Gastroesophageal sphincter (tissue), 3 donors: ENCODE measurements at regions not wholly inside any gene's neighbourhood (a gene's known extent, or its start where the extent isn't known, plus 50 kb on each side); places are given as distances from the start of the nearest gene placed in this dataset.
"Not testable (repeated sequence)": the region's sequence is repeated elsewhere in the genome, so short reads cannot be mapped to it uniquely, and the experiment has no call there.

Experiments
- EP300 ChIP-seq: sonication (generic); formaldehyde crosslinking; IDR thresholded peaks from one replicate; pipeline ENCODE4 v1.6.1; 2017; ENCODE audit warnings: antibody characterized with exemption, mild to moderate bottlenecking
- POLR2A ChIP-seq, 2 donors: fragments of 450-650 bp; IDR thresholded peaks; one replicate each; pipeline ENCODE4 v1.6.1; 2017; ENCODE audit warnings: antibody characterized with exemption in 2 of 2, mild to moderate bottlenecking in 2 of 2, moderate library complexity in 1 of 2
- POLR2AphosphoS5 ChIP-seq: sonication (generic); formaldehyde crosslinking; IDR thresholded peaks from one replicate; pipeline ENCODE4 v1.6.1; 2017; ENCODE audit warnings: antibody characterized with exemption
- TF ChIP-seq, protein P1 (sequence below), 4 experiments: fragments of 200-600 bp in 2 of 4; fragments of 450-650 bp in 2 of 4; sonication (generic) in 1 of 4; IDR thresholded peaks; one replicate each; pipeline ENCODE4 v1.5.1; 2017 to 2019; ENCODE audit warnings: antibody characterized with exemption in 4 of 4, mild to moderate bottlenecking in 2 of 4, moderate library complexity in 2 of 4

- TF ChIP-seq, protein P1, sequence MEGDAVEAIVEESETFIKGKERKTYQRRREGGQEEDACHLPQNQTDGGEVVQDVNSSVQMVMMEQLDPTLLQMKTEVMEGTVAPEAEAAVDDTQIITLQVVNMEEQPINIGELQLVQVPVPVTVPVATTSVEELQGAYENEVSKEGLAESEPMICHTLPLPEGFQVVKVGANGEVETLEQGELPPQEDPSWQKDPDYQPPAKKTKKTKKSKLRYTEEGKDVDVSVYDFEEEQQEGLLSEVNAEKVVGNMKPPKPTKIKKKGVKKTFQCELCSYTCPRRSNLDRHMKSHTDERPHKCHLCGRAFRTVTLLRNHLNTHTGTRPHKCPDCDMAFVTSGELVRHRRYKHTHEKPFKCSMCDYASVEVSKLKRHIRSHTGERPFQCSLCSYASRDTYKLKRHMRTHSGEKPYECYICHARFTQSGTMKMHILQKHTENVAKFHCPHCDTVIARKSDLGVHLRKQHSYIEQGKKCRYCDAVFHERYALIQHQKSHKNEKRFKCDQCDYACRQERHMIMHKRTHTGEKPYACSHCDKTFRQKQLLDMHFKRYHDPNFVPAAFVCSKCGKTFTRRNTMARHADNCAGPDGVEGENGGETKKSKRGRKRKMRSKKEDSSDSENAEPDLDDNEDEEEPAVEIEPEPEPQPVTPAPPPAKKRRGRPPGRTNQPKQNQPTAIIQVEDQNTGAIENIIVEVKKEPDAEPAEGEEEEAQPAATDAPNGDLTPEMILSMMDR (IDR thresholded peaks at IDR 0.05) = not testable (repeated sequence)
- not testable (repeated sequence) for TF ChIP-seq POLR2AphosphoS5; POLR2A (IDR thresholded peaks at IDR 0.05); EP300
These were observed 2577.8 kb upstream of the TPTE start for GRCh38 chr21:7943534-7943933.
